GM19468 (cell line): ENCODE measurements at regions not wholly inside any gene's neighbourhood (a gene's known extent, or its start where the extent isn't known, plus 50 kb on each side); places are given as distances from the start of the nearest gene placed in this dataset.

ENCODE experiments used
- ATAC-seq: cut with Tn5 transposase; IDR thresholded peaks from one replicate; pipeline ENCODE4 v1.9.1; 2021; ENCODE audit warnings: mild to moderate bottlenecking, moderate library complexity, moderate number of reproducible peaks; ENCODE audit not compliant: unreplicated experiment; ENCODE audit errors: extremely low read depth

GRCh38 chr10:128411643-128412042, 285.4 kb upstream of the MKI67 start:
- no peak for ATAC-seq

GRCh38 chr10:128414568-128414967, 288.3 kb upstream of the MKI67 start:
- no peak for ATAC-seq

- ATAC-seq = no peak
Measured at GRCh38 chr10:128416231-128416630, 290.0 kb upstream of the MKI67 start.

- ATAC-seq = no peak
Measured at GRCh38 chr10:128417826-128418225, 291.6 kb upstream of the MKI67 start.

- ATAC-seq = no peak
Measured at GRCh38 chr10:128418819-128419218, 292.6 kb upstream of the MKI67 start.

- no peak for ATAC-seq
Measured at GRCh38 chr10:128419466-128420019, 293.3 kb upstream of the MKI67 start.

- no peak for ATAC-seq
Measured at GRCh38 chr10:128420623-128421022, 294.4 kb upstream of the MKI67 start.

GRCh38 chr10:128421371-128422160, 295.3 kb upstream of the MKI67 start:
- no peak for ATAC-seq

GRCh38 chr10:128422190-128422589, 296.0 kb upstream of the MKI67 start:
- no peak for ATAC-seq

- ATAC-seq = no peak
Measured at GRCh38 chr10:128422999-128423398, 296.8 kb upstream of the MKI67 start.

GRCh38 chr10:128429321-128429720, 303.1 kb upstream of the MKI67 start:
- no peak for ATAC-seq

GRCh38 chr10:128429835-128430513, 303.8 kb upstream of the MKI67 start:
- no peak for ATAC-seq

GRCh38 chr10:128431083-128431482, 304.9 kb upstream of the MKI67 start:
- ATAC-seq = no peak

GRCh38 chr10:128431506-128431905, 305.3 kb upstream of the MKI67 start:
- ATAC-seq = no peak

- ATAC-seq = no peak
Measured at GRCh38 chr10:128432011-128432410, 305.8 kb upstream of the MKI67 start.

GRCh38 chr10:128432423-128432822, 306.2 kb upstream of the MKI67 start:
- ATAC-seq = no peak

- no peak for ATAC-seq
Measured at GRCh38 chr10:128435811-128436210, 309.6 kb upstream of the MKI67 start.

- no peak for ATAC-seq
Measured at GRCh38 chr10:128437786-128438345, 311.6 kb upstream of the MKI67 start.

GRCh38 chr10:128438417-128439063, 312.3 kb upstream of the MKI67 start:
- no peak for ATAC-seq

- ATAC-seq = no peak
Measured at GRCh38 chr10:128440513-128441160, 314.4 kb upstream of the MKI67 start.
